Omental fat pad (tissue), 3 donors: ENCODE measurements at regions not wholly inside any gene's neighbourhood (a gene's known extent, or its start where the extent isn't known, plus 50 kb on each side); places are given as distances from the start of the nearest gene placed in this dataset.

ENCODE experiments used
- ATAC-seq: fragments of 150-250 bp; one replicate; pipeline ENCODE4 v1.9.1; 2016; ENCODE audit warnings: mild to moderate bottlenecking, moderate library complexity; ENCODE audit not compliant: low FRiP score
- DNase-seq: peaks from one replicate; pipeline ENCODE4 v3.0.0-alpha.2; 2019; ENCODE audit warnings: low spot score
- TF ChIP-seq, protein P1 (sequence below), 3 donors: fragments of 450-650 bp; IDR thresholded peaks; one replicate each; pipeline ENCODE4 v1.5.1; 2016 to 2017; ENCODE audit warnings: antibody characterized with exemption in 3 of 3, mild to moderate bottlenecking in 3 of 3, moderate library complexity in 2 of 3

- ATAC-seq, result no peak
- no peak for DNase-seq
- TF ChIP-seq, protein P1, sequence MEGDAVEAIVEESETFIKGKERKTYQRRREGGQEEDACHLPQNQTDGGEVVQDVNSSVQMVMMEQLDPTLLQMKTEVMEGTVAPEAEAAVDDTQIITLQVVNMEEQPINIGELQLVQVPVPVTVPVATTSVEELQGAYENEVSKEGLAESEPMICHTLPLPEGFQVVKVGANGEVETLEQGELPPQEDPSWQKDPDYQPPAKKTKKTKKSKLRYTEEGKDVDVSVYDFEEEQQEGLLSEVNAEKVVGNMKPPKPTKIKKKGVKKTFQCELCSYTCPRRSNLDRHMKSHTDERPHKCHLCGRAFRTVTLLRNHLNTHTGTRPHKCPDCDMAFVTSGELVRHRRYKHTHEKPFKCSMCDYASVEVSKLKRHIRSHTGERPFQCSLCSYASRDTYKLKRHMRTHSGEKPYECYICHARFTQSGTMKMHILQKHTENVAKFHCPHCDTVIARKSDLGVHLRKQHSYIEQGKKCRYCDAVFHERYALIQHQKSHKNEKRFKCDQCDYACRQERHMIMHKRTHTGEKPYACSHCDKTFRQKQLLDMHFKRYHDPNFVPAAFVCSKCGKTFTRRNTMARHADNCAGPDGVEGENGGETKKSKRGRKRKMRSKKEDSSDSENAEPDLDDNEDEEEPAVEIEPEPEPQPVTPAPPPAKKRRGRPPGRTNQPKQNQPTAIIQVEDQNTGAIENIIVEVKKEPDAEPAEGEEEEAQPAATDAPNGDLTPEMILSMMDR (IDR thresholded peaks at IDR 0.05), result no peak
These were observed 717.9 kb upstream of the POU3F2 start for GRCh38 chr6:98116455-98116854.

DNA sequence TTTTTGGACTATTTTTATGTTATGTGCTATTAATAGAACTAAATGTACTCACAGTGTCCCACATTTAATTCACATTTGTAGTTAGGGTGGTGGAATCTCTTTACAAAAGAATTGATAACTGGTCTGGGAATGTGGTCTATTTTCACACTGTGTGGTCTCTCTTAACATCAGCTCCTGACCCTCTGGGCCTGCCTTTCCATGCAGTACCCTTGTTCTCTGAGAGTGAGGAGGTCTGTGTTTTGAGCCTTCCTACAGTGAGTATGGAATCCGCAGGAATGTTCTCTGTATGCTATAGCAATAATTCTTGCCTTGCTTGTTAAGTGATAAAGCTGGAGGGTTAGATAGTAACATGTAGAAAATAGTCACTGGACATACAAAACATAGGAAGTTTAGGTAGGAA, 717.3 kb upstream of the POU3F2 start:
- ATAC-seq (no peak), DNase-seq (no peak)
- TF ChIP-seq, protein P1 (IDR thresholded peaks at IDR 0.05), result no peak

DNA sequence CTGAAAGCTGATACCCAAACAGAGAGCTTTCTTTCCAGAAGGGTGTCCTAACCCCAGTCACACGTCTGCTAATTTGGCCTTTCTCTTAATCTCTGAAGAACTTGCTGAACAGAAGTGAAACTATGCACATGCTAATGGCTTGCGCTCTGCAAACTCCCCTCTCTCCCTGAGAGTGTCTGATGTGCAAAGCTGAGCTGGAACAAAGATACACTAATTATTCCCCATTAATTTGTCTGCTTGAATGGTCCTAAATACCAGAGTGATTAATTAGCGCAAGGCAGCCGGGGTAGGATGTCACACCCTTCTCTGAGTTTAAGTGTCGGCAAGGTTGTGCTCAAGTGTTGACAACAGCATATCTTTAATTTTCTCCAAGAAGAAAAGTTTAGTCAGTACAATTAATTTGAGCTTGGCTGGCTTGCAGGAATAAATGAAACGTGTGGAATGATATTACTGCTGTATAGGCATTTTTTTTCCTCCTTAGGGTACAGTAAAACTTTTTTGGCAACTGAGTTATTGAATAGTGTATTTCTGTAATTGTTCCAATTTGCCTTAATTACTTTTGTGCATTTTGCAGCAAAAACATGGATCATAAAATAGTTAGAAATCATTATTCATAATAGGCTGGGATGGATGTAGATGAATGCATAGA, 715.9 kb upstream of the POU3F2 start:
- TF ChIP-seq, protein P1 (IDR thresholded peaks at IDR 0.05), result no peak
- DNase-seq (no peak), ATAC-seq (no peak)

GRCh38 chr6:98124171-98124570, 710.2 kb upstream of the POU3F2 start:
- no peak for ATAC-seq
- TF ChIP-seq, protein P1 (IDR thresholded peaks at IDR 0.05), result no peak
- no peak for DNase-seq

DNA sequence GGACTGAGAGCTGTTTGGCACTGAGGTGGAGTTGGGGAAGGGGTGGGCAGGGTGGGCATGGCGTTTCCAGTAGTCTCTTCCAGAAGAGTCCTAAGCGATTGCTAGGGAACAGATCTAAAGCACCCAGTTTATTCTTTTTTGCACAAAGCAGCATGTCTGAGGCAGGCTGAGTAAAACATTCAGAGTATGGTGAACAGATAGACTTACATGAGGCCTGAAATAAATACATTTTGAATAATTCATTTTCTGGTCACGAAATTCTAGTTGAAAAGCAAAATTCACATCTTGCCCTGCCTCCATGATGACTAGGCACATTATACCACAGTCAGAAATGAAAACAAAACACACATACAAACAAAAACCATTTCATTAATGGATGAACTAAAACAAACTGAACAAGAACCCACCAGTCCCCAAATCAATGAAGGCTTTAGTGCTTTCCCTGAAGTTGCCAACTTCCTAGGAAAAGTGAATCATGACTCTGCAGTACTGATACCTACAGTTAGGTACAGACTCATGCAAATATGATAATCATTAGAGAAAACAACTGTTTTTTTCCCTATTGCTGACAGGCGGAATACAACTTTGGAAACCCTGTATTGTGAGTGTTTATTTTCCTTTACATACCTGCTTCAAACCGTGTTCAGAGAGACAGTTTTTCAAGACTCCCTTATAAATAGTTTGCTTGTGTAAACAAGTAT, 702.9 kb upstream of the POU3F2 start:
- DNase-seq, result no peak
- ATAC-seq, result no peak
- TF ChIP-seq, protein P1 (IDR thresholded peaks at IDR 0.05), result no peak

- ATAC-seq, result no peak
- DNase-seq, result no peak
- TF ChIP-seq, protein P1 (IDR thresholded peaks at IDR 0.05), result no peak
These were observed 698.0 kb upstream of the POU3F2 start for GRCh38 chr6:98136333-98136732.

DNA sequence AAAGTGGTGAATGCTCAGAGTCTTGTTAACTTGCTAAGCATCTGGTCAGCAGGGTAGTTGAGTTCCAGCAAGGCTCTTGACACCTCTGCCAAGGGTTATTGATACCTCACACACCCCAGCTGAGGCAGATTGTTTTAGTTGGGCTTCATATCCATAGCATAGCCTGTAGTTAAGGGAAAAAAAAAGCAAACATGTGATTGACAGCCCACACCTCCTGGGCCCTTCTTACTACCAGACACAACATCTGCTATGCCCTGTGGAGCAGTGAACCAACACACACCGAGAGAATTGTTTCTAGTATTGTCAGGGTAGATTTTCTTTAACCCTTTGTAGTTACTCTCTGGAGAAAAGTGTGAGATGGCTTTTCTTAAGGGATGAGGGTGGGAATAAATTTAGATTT, 697.0 kb upstream of the POU3F2 start:
- TF ChIP-seq, protein P1 (IDR thresholded peaks at IDR 0.05), result no peak
- DNase-seq (no peak), ATAC-seq (no peak)
